Dendritic cell treated with granulocyte-macrophage colony-stimulating factor and Interleukin-4, amounts not matched to agents 40 ng/mL and 50 ng/mL, for 4 days (primary cell): ENCODE measurements at regions not wholly inside any gene's neighbourhood (a gene's known extent, or its start where the extent isn't known, plus 50 kb on each side); places are given as distances from the start of the nearest gene placed in this dataset.
"Not testable (repeated sequence)": the region's sequence is repeated elsewhere in the genome, so short reads cannot be mapped to it uniquely, and the experiment has no call there.

ENCODE experiments used
- H3K27ac Mint-ChIP-seq: one replicate; pipeline ENCODE4 v1.8.0; 2022; ENCODE audit warnings: mild to moderate bottlenecking, mixed read lengths
- H3K27me3 Mint-ChIP-seq: one replicate; pipeline ENCODE4 v1.8.0; 2022; ENCODE audit warnings: mild to moderate bottlenecking, mixed read lengths
- H3K36me3 Mint-ChIP-seq: one replicate; pipeline ENCODE4 v1.8.0; 2022; ENCODE audit warnings: low read depth, mixed read lengths
- H3K4me1 Mint-ChIP-seq: one replicate; pipeline ENCODE4 v1.8.0; 2022; ENCODE audit warnings: low read depth, mixed read lengths
- H3K4me3 Mint-ChIP-seq: one replicate; pipeline ENCODE4 v1.8.0; 2022; ENCODE audit warnings: mild to moderate bottlenecking, moderate library complexity, mixed read lengths
- H3K9me3 Mint-ChIP-seq: one replicate; pipeline ENCODE4 v1.8.0; 2022; ENCODE audit warnings: mixed read lengths
- intact Hi-C: fragments of 100-400 bp; cut with micrococcal nuclease; formaldehyde crosslinking; loops from one replicate; pipeline ENCODE4 v1.15.0; 2022

DNA sequence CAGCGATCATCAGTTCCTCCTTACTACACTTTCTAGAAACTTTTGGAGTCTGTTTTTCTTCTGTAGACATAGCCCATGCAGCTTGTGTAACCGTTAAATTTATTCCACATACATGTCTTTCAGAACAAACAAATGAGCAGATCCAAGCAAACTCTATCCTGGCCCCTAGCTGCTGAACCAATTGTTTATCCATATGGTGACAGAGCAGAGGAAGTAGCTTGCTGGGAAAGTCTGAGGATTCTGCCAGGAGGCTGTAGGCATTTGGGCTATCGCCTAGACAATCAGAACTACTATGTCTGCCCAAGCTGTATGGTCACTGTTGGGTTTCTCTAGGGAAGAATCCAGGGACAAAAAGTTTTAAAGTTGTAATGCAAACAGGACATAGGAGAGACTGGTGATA lies 343.7 kb downstream of the SPRY2 start:
- intact Hi-C loops = no loop called here
- Mint-ChIP-seq H3K4me3 (no peak overlapping the region), H3K9me3 (no peaks in the 10 kb centered on the region), H3K27ac (no peak overlapping the region), H3K4me1 (peaks cover 6% of the 10 kb centered on the region), H3K27me3 (no peaks in the 10 kb centered on the region), H3K36me3 (no peaks in the 10 kb centered on the region)

- peaks cover 6% of the 10 kb centered on the region for H3K4me1 Mint-ChIP-seq
- no peaks in the 10 kb centered on the region for H3K27me3 Mint-ChIP-seq
- intact Hi-C loops = no loop called here
- H3K36me3 Mint-ChIP-seq = no peaks in the 10 kb centered on the region
- H3K9me3 Mint-ChIP-seq = no peaks in the 10 kb centered on the region
- H3K27ac Mint-ChIP-seq = no peak overlapping the region
- H3K4me3 Mint-ChIP-seq = no peak overlapping the region
Observed at GRCh38 chr13:79995334-79995733, 345.6 kb downstream of the SPRY2 start.

DNA sequence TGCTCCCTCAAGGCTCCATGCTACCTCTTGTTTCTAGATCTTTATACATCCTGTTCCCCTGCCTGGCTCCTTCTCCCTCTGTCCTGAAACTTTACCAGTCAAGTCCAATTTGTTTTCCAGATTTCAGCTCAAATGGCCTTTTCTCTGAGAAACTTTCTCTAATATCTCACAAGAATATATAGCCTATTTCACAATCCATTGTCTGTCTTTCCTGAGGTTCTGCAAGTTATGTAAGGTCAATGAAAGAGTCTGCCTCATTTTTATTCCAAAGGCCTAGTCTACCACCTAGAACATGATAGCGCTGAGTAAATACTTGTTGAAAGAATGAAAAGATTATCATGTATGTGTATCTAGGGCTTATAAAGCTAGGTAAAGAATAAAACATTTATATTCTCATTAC lies 348.8 kb downstream of the SPRY2 start:
- intact Hi-C loops = no loop called here

DNA sequence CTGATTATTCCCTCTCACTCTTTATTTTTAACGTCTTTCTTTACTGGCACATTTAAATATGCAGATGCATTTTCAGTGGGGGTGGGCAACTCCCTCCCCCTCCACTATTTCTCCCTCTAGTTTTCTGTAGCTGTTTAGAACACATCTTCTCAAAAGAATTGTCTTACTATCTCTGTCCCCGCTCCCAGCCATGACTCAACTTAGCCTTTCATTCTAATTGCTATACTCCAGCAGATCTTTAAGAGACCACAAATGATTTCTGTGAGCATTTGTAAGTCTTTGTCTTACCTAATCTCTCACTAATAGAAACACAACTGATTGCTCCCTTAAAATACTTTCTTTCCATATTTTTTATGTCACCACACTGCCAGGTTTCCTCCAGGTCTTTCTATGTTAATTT lies 350.9 kb downstream of the SPRY2 start:
- Mint-ChIP-seq H3K27me3 (no peaks in the 10 kb centered on the region), H3K4me3 (no peak overlapping the region), H3K4me1 (peaks cover 5% of the 10 kb centered on the region), H3K36me3 (no peaks in the 10 kb centered on the region), H3K27ac (no peak overlapping the region), H3K9me3 (no peaks in the 10 kb centered on the region)
- intact Hi-C loops = no loop called here

More for the DNA sequence above, 348.8 kb downstream of the SPRY2 start:
- H3K27ac Mint-ChIP-seq = no peak overlapping the region
- no peak overlapping the region for H3K4me3 Mint-ChIP-seq
- H3K36me3 Mint-ChIP-seq = no peaks in the 10 kb centered on the region
- peaks cover 6% of the 10 kb centered on the region for H3K4me1 Mint-ChIP-seq
- no peaks in the 10 kb centered on the region for H3K9me3 Mint-ChIP-seq
- H3K27me3 Mint-ChIP-seq = no peaks in the 10 kb centered on the region

- intact Hi-C loops = no loop called here
- H3K4me3 Mint-ChIP-seq = no peak overlapping the region
- no peaks in the 10 kb centered on the region for H3K9me3 Mint-ChIP-seq
- no peak overlapping the region for H3K27ac Mint-ChIP-seq
- no peaks in the 10 kb centered on the region for H3K27me3 Mint-ChIP-seq
- no peaks in the 10 kb centered on the region for H3K4me1 Mint-ChIP-seq
- no peaks in the 10 kb centered on the region for H3K36me3 Mint-ChIP-seq
Observed at GRCh38 chr13:79989217-79989661, 351.7 kb downstream of the SPRY2 start.

DNA sequence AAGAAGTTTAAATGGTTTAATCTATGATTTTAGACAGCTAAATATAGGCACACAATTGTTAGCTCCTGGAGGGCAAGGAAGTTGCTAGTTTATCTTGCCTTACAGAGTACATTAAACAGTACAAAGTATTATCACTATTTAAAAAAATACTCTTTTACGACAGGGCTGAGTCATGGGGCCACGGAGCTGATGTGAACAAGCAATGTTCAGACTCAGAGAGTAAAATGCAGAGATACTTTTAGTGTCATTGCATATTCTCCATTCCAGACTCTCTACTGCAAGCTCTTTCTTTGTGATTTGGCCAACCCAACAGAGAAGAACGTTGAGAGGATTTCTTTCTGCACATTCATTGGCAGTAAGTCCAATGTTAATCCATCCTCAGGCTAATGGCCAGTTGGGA lies 352.4 kb downstream of the SPRY2 start:
- intact Hi-C loops = no loop called here
- Mint-ChIP-seq H3K36me3 (no peaks in the 10 kb centered on the region), H3K27ac (no peak overlapping the region), H3K9me3 (no peaks in the 10 kb centered on the region), H3K27me3 (no peaks in the 10 kb centered on the region), H3K4me3 (no peak overlapping the region), H3K4me1 (no peaks in the 10 kb centered on the region)

GRCh38 chr13:79987761-79988160 lies 353.2 kb downstream of the SPRY2 start:
- Mint-ChIP-seq H3K36me3 (no peaks in the 10 kb centered on the region), H3K4me3 (no peak overlapping the region), H3K9me3 (no peaks in the 10 kb centered on the region), H3K27ac (no peak overlapping the region), H3K27me3 (no peaks in the 10 kb centered on the region), H3K4me1 (no peaks in the 10 kb centered on the region)
- intact Hi-C loops = no loop called here

GRCh38 chr13:79987323-79987722 lies 353.6 kb downstream of the SPRY2 start:
- no peak overlapping the region for H3K27ac Mint-ChIP-seq
- H3K36me3 Mint-ChIP-seq = no peaks in the 10 kb centered on the region
- H3K4me1 Mint-ChIP-seq = no peaks in the 10 kb centered on the region
- intact Hi-C loops = no loop called here
- no peaks in the 10 kb centered on the region for H3K9me3 Mint-ChIP-seq
- no peak overlapping the region for H3K4me3 Mint-ChIP-seq
- H3K27me3 Mint-ChIP-seq = no peaks in the 10 kb centered on the region

DNA sequence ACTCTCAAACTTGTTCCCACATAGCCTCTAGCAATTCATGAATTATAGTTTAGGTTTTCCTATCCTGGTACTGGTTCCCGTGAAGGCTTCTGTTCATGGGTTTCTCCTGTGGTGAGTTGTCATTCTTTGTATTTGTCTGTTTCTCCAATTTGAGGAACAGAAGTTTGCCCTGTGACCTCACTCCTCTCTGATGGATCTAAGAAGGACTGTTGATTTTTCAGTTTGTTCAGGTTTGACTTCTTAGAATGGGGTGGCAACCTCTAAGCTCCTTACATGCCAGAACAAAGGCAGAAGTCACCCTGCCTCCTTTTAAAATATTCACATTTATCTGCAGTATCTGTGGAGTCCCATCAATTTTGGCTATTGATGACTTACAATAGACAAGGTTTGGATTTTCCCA lies 354.0 kb downstream of the SPRY2 start:
- no peak overlapping the region for H3K27ac Mint-ChIP-seq
- no peaks in the 10 kb centered on the region for H3K9me3 Mint-ChIP-seq
- no peaks in the 10 kb centered on the region for H3K4me1 Mint-ChIP-seq
- H3K27me3 Mint-ChIP-seq = no peaks in the 10 kb centered on the region
- H3K4me3 Mint-ChIP-seq = no peak overlapping the region
- intact Hi-C loops = no loop called here
- H3K36me3 Mint-ChIP-seq = no peaks in the 10 kb centered on the region

- intact Hi-C loops = loop anchor here (10.0 kb wide), 1 partner anchor 370 kb away; the partner anchor contains the start of gene SPRY2
- H3K27ac Mint-ChIP-seq, H3K4me3 Mint-ChIP-seq, H3K27me3 Mint-ChIP-seq, H3K36me3 Mint-ChIP-seq, H3K4me1 Mint-ChIP-seq: not testable (repeated sequence)
- peaks cover 28% of the 10 kb centered on the region for H3K9me3 Mint-ChIP-seq
Observed at GRCh38 chr13:79974935-79975650, 365.8 kb downstream of the SPRY2 start.

- Mint-ChIP-seq H3K27ac (no peak overlapping the region), H3K9me3 (peaks cover 27% of the 10 kb centered on the region), H3K27me3 (peaks cover 2% of the 10 kb centered on the region), H3K36me3 (no peaks in the 10 kb centered on the region), H3K4me1 (no peaks in the 10 kb centered on the region), H3K4me3 (no peak overlapping the region)
- intact Hi-C loops = loop anchor here (10.0 kb wide), 1 partner anchor 371 kb away; the partner anchor contains the start of gene SPRY2
Observed at GRCh38 chr13:79973533-79973963, 367.4 kb downstream of the SPRY2 start.

DNA sequence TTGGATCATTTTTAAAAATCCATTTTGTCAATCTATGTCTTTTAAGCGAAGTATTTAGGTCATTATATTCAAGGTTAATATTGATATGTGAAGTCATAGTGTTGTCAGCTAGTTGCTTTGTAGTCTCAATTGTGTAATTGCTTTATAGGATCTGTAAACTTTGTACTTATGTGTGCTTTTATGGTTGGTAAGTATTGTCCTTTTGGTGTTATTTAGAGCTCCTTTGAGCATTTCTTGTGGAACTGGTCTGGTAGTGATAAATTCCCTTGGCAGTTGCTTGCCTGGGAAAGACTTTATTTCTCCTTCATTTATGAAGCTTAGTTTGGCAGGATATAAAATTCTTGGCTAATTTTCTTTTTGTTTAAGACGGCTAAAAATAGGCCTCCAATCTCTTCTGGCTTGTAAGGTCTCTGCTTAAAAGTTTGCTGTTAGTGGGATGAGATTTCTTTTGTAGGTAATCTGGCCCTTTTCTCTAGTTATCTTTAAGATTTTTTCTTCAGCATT lies 368.8 kb downstream of the SPRY2 start:
- peaks cover 12% of the 10 kb centered on the region for H3K9me3 Mint-ChIP-seq
- no peak overlapping the region for H3K27ac Mint-ChIP-seq
- intact Hi-C loops = loop anchor here (10.0 kb wide), 1 partner anchor 373 kb away; the partner anchor contains the start of gene SPRY2
- no peak overlapping the region for H3K4me3 Mint-ChIP-seq
- H3K4me1 Mint-ChIP-seq = no peaks in the 10 kb centered on the region
- H3K36me3 Mint-ChIP-seq = no peaks in the 10 kb centered on the region
- H3K27me3 Mint-ChIP-seq = no peaks in the 10 kb centered on the region

DNA sequence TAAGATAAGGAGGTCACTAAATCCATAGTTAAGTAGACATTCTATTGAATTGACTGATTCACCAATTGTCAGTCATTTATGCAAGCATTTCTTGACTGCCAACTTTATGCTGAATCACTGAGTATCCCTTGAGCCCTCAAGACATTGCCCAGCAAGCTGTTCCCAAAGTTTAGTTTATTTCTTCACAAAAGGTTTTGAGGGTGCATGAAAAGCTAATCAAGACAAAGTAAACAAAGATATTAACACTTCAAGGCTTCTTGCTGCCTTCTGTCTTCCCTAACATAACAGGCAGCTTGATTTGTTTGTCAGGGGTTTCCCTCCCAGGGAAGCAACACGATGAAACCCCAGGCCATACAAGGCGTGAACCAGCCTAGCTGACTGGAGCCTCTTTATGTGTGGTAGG lies 374.4 kb downstream of the SPRY2 start:
- no peaks in the 10 kb centered on the region for H3K27me3 Mint-ChIP-seq
- intact Hi-C loops = no loop called here
- H3K36me3 Mint-ChIP-seq = no peaks in the 10 kb centered on the region
- no peak overlapping the region for H3K27ac Mint-ChIP-seq
- H3K9me3 Mint-ChIP-seq = peaks cover 16% of the 10 kb centered on the region
- no peak overlapping the region for H3K4me3 Mint-ChIP-seq
- peaks cover 5% of the 10 kb centered on the region for H3K4me1 Mint-ChIP-seq

DNA sequence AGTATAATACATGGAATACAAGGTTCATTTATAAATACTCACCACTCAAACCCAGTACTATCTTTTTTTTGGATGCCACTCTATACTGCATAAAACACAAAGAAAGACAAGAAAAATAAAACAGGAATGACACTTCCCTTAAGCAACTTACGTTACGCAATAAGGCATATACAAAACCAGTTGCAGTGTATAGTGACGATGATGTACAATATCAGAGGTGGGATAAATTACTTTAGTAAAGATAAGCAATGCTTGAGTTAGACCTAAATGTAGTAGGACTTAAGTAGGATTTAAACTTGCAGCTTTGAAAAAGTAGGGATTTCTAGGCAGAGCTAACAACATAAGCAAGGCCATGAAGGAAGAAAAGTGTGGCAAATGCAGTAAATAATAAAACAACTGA lies 374.9 kb downstream of the SPRY2 start:
- Mint-ChIP-seq H3K4me3 (no peak overlapping the region), H3K36me3 (no peaks in the 10 kb centered on the region), H3K27me3 (no peaks in the 10 kb centered on the region), H3K4me1 (peaks cover 5% of the 10 kb centered on the region), H3K9me3 (peaks cover 16% of the 10 kb centered on the region), H3K27ac (no peak overlapping the region)
- intact Hi-C loops = no loop called here

DNA sequence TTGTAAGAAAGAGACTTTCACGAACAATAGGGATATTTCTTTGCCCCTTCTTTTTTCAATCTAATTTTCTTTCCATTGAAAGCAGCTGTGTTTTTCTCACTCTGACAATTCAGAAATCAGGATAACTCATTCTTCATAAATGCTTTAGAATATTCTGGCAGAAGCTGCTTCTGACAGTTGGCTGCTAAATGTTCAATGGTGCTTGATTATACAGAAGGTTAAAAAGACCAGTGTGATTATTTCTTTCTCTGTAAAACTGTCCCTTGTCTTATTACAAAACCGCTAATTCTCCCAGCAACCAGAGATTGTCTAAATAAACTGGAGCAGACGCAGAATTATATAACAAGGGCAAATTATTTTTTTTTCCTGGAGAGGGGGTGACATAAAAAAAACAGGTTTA lies 394.4 kb downstream of the SPRY2 start:
- H3K4me1 Mint-ChIP-seq = peaks cover 7% of the 10 kb centered on the region
- intact Hi-C loops = no loop called here
- H3K9me3 Mint-ChIP-seq = no peaks in the 10 kb centered on the region
- H3K27ac Mint-ChIP-seq = no peak overlapping the region
- H3K36me3 Mint-ChIP-seq = no peaks in the 10 kb centered on the region
- H3K27me3 Mint-ChIP-seq = no peaks in the 10 kb centered on the region
- H3K4me3 Mint-ChIP-seq = no peak overlapping the region
